GM18870 (cell line): ENCODE measurements at regions not wholly inside any gene's neighbourhood (a gene's known extent, or its start where the extent isn't known, plus 50 kb on each side); places are given as distances from the start of the nearest gene placed in this dataset.
A peak's percentile ranks its signal among the peaks of the same experiment; 100 is the strongest.

Source experiments
- ATAC-seq: cut with Tn5 transposase; IDR thresholded peaks from one replicate; pipeline ENCODE4 v1.9.1; 2021; ENCODE audit warnings: moderate library complexity; ENCODE audit not compliant: unreplicated experiment

DNA sequence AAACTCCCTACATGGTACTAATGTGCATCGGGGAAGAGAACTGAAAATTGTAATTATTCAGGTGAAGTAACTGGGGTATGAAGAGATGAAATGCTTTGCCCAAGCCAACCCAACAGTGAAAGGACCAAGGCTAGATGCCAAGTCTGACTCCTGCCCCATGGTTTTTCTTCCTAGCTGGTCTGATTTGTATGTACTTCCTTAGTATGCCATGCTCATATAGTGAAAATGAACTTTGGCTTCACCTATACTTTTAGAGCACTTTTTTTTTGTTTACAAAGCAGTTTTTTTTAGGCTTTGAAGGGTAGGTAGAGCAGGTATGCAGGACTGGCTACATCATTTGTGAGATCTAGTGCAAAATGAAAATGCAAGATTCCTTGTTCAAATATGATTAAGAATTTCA, 359.4 kb upstream of the RIOK2 start:
- ATAC-seq = no peak

DNA sequence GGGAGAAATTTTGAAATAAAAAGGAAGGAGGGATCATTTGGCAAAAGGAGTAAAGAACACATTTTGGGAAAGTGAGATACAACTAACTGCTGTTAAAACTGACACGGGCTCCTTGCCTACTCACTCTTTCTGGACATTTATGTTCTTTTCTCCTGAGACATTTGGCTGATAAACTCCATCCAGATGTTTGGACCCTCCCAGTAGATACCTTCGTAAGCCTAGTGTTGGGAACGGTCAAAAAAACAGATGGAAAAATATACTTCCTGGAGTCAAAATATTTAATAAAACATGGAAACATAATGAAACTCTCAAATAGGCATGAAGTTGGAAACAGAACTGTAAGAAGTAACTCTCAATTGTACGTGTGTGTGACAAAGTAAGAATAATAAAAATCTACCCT, 360.1 kb upstream of the RIOK2 start:
- no peak for ATAC-seq

DNA sequence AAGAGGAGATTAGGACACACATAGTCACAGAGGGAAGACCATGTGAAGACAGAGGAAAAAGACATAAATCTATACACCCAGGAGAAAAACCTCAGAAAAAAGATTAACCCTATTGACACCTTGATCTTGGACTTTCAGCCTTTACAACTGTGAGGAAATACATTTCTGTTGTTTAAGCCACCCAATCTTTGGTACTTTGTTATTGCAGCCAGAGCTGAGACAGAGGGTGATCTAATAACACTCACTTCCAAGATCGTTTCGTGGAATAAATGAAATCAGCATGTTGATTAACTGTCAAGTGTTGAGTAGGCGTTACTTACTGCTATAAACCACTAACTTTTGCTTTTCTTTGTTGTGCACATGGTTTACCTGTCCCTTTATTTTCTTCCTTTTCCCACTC, 361.2 kb upstream of the RIOK2 start:
- no peak for ATAC-seq

DNA sequence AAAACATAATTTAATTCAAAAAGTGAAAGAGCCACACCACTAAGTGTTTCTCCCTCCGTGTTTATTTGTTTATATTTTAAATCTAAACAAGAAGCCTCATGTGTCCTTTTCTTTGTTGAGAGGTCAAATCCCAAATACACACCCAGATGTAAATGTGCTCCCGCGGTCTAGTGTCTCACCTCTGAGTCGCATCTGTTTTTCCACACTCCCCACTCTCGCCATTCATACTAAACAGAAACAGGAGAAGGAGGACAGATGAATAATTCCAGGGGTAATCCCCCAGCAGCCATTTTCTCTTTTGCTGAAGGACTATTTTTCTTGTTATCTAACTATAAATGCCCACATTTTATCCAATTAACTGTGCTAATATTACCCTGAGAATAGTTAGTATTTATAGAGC, 361.6 kb upstream of the RIOK2 start:
- no peak for ATAC-seq

DNA sequence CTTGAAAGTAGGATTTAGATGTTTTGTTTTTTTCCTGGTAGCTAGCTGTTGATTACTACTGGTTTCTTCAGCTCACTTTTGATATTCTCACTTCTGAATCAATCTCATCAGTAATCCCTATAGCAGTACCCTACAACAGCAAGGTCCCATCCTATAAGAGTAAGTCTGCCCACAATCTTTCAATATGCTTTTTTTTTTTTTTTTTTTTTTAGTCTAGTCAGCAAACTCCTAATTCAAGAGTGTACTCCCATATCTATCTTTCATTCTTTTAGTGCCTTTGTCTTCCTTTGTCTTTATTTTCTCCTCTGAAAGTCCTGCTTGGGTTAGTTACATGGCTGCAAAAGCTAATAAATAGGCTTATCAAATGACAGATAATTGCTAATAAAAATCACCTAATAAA, 362.4 kb upstream of the RIOK2 start:
- no peak for ATAC-seq

DNA sequence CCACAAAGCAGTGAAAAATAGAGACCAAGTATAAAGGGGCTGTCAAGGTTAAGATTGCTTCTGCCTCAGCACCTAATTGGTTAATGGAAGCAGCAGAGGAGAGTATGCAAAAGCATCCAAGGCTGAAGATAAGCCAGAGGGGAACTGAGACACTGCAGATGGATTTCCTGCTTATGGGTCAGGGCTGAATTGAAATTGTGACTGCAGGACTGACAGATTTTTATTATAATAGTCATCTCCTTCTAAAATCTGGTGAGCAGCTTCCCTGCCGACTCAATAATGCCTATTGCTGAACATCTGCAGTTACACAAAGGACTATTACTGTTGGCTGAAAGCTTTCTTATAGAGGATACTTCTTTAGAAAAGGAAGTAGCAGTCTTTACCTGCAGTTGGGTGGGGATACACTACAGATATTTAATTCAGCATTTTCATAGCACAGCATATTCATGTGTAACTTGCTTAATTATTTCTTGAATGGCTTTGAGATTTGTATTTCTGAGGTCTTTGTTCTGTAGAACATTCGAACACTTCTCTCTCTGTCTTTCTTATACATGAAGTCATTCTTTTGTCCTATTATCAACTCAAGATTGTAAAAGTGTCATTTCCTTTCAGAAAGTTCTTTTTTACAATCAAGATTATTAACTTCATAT, 363.0 kb upstream of the RIOK2 start:
- ATAC-seq = no peak

DNA sequence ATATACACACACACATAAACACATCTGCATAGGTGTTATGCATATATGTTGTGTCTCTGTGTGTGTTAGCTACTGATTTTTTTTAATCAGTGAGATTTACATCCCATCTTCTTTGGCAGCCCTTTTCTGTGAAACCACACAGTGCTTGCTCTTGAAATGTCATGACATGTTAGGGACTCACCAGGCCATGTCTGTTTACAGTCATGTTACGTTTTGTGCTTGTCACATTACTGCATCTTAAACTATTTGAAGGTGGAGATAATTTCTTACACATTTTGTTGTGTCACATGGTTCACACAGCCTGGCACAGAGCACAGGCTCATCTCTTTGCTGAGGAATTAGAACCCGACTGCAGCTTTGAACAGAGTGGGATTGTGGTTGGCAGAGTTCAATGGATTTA, 364.4 kb upstream of the RIOK2 start:
- ATAC-seq = no peak

DNA sequence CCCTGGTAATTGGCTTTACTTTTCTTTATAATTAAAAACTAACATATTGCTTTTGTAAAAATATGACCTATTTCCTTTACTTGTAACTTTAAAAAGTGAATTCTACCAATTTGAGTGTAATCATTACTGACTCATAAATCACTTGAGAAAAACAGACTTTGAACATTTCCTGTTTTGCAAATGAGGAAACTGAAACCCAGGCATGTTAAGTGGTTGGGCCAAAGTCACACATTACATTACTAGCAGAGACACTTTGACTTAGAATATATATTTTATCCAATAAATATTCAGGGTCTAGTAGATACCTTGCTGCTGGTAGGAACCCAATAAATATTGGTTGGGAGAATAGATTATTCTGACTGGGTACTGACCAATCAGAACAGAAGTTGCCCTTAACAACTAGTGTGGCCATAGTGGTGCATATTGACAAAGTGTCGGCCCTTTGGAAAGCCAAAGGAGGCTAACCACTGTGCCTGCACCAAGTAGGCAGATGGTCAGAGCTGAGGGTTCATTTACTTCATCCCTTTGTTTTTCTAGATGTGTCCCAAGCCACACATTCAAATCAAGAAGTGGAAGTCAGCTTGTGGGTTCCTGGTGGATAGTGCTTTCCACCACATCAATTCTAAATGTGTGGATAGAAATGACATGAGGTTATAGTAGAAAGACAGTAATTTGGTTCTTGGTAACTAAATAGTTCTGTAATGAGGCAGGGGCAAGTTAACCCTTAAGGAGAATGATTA, 365.1 kb upstream of the RIOK2 start:
- ATAC-seq = peak; percentile 85

DNA sequence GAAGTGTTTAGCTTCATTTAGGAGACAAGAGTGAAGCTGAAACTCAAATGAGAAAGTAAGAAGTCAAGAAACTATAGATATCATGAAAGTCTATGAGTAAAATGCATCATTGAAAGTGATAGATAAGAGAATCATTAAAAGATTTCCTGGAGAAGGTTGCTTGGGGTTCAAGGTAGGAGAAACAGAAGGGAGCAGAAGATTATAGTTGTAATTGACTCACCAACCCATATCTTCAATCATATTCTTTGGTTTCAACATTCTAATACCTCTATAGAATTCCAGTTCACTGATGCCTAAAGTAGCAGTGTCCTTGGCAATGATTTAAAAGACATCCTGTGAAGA, 365.7 kb upstream of the RIOK2 start:
- ATAC-seq = no peak

DNA sequence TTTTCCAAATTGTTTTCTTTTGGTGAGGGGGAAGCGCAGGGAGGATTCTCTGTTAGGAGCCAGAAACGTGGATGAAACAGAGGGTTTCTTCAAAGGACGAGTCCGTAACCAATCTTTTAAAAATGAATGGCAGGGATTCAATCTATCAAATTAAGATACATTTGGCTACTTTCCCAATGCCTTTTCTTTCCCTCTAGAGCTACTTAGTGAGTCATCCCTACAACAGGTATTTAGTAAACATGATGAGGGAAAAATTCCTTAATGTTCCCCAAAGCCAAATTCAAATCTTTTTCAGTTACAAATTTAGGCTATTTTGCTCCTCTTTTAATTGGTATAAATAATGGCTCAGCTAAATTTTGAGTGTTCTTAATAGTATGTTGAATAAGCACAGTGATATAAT, 366.4 kb upstream of the RIOK2 start:
- no peak for ATAC-seq

DNA sequence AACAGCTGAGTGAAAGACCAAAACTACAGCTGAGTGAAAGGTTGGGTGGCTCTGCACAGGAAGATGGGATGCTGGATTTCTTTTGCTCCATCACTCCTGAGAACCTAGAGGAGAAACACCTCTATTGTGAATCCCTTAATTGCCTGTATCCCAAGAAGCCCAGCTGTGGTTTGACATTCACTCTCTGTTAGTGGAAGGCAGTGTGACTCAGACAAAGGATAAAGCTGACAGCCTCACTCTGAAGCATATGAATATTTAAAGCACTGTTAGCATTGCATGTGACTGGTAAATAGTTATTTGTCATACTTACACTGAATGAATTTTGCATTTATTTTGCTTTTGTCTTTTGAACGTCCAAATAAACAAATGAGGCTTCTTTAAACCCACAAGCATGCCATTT, 367.1 kb upstream of the RIOK2 start:
- no peak for ATAC-seq

DNA sequence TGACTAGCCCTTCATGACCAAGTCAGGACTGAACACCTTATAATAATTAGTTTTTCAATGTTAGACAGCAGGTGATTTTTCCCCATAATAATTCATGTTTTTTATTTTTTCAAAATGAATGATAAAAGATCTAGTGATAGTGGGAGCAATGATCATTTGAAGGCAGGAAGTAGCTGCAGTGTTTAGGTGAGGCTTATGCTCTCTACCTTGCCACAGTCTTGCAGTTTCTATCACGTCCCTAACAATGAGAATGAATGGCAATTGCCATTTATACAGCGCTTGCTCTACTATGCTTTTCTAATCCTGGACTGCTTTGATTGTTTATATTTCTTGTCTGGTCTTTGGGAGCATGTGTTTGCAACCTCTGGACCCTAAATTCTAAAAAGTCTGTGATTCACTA, 367.8 kb upstream of the RIOK2 start:
- ATAC-seq = no peak

DNA sequence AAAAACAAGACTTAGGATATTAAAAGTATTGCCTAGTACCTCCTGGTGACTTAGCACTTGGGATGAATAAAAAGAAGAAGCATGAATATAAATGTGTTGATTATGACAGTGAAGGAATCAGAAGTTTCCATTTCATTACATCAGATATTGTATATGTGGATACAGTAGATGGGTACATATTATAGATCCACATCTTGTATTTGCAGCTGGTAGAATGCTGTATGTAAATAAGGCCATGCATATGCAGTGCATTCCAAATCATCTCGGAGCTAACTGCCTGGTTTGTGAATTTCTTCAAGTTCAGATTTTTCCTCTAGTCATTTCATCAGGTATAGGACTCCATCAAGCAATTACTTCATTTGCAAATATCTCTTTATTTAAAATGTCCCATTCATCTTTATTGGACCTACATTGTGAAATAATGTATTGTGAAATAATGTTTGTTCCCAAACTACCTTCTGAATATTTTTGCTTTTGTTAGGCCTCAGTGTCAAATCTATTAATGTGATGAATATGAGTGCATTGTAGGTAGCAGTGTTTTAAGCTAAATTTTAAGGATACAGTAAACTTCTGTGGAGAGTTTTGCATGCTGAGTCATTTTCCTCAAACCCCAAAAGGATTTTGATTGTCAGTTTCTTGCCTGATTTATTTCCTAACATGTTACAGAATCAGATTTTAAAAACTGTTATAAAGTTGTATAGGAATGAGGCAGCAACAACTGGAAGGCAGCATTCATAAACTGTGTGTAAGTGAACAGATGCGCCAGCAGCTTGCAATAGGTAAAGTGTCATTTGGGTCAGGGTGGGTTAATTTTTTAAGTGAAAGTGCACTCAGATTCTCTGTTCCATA, 370.8 kb upstream of the RIOK2 start:
- ATAC-seq = no peak

DNA sequence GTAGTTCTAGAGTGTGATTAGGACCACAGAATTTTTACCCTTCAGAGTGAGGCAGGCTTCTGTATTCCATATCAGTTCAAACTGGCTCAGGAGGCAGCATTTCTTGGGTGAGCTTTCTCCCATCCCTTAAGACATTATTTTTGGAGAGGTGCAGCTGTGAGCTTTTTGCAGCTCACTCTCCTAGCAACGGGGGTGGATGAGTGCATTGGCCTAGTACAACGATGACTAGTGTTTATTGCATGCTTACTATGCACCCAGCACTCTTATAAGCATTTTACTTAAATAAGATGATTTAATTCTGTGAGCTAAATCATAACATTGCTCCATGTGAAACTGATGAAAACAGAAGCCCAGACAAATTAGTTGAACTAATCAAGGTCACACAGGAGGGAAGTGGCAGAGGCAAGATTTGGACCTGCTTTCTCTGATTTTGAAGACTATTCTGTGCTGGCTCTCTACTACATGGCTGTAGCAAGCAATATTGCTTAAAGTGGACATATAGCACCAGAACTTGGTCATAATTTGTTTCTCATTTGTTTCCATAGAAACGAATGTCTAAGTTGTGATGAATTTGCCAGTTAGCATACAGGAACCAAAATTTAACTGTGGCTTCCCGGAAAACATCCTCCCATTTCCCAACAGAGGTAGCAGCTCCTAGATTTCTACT, 372.1 kb upstream of the RIOK2 start:
- ATAC-seq = no peak

DNA sequence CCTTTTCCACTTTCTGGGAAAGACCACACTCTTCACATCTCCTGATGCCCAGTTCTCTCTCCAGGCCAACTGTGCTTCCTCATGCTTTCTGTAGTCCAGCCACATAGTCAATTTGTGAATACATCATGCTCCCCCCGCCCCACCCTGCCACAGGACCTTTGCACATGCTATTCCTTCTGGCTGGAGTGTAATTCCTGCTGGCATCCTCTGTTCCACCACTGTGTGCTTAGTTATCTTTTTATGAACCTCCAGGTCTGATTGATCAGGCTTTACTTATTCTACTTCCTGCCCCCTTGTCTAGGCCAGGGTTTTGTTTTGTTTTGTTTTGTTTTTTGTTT, 372.6 kb upstream of the RIOK2 start:
- no peak for ATAC-seq

DNA sequence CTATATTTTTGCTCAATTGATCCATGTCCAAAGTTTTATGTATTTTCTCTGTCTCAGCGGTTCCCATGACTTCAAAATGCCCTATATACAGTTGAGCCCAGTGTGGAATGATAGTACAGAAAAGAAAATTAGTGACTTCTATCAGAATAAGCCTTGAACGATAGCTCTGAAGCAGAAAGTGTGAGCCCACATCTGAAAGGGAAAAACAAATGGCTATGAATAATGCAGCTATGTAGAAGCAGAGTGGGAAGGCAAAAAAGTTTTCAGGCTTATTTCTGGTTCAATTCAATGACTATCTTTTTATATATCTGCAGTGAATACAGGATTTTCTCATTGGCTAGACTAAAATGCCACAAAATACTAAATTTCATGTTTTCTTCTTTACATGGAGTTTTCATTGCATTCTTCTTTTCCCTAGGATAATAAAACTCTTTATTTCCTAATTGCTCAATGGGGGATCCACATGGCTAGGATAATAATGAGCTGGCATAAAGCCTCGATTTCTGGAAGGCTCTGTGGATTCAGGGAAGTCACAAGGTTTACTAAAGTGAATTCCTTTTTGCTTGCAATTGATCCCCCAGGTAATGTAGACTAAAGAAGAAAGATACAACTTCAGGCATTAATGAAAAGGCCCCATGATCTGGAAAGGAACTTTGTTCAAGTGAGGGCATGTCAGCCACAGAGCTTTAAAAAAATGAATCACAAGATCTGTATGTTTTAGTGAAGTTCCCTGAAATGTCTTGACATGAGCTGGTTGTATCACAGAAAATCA, 377.0 kb upstream of the RIOK2 start:
- no peak for ATAC-seq

DNA sequence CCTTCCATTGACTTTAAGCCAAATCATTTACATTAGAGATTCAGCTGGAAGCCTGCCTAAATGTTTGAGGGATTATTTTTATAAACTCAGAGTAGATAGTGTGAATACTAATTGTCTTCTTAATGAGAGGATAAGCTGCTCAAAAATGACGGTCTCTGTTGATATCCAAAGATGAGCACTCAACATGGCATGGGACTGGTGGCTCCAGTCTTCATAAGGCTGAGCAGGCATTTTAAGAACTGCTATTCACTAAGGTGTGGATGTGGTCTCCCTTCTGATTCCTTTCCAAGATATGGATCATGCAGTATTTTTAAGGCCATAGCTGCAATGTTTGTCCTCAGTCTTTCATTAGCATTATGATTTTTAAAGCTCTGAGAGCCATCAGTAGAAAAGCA, 377.5 kb upstream of the RIOK2 start:
- no peak for ATAC-seq

DNA sequence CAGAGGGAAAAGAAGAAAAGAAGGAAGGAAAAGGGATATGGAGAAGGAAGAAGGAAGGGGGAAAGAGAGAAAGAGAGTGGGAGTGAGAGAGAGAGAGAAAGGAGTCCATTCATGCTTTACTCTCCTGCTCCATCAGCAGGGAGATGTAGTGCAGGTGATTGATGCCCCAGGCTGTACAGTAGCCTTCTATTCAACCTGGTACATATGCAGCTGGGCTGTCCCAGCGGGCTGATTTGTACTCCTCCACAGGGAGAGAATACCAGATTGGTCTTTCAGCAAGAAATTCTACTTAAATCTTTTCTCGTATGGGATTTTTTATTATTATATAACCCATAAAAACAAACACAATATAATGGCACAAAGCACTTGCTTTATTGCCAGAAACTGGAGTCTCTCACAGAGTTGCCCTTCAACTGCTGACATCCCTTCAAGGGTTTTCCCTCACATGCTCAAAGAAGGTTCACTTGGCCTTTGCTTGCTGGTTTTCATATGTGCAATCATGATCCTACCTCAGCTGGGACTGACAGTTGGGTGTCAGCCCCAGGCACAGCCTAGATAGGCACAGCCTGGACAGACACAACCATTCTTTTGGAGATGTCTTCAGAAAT, 380.1 kb upstream of the RIOK2 start:
- no peak for ATAC-seq

DNA sequence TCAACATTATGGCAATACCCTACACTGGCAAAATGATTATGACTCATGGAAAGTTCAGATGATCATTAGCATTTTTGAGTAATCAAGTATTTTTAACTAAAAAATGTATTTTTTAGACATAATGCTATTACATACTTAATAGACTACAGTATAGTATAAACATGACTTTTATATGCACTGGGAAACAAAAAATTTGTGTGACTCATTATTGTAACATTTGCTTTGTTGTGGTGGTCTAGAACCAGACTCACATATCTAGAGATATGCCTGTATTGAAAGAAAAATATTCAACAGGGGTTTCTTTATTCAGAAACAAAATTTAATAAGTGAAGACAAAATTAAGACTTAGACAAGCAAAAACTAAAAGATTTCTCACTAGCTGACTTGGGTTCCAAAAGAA, 385.3 kb upstream of the RIOK2 start:
- no peak for ATAC-seq

DNA sequence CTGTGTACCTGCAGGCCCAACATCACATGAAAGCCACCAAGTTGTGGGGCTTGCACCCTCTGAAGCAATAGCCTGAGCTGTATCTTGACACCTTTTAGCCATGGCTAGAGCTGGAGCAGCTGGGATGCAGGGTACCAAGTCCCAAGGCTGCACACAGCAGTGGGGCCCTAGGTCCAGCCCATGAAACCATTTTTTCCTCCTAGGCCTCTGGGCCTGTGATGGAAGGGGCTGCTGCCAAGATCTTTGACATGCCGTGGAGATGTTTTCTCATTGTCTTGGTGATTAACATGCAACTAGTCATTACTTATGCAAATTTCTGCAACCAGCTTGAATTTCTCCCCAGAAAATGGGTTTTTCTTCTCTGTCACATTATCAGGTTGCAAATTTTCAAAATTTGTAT, 387.2 kb upstream of the RIOK2 start:
- no peak for ATAC-seq

DNA sequence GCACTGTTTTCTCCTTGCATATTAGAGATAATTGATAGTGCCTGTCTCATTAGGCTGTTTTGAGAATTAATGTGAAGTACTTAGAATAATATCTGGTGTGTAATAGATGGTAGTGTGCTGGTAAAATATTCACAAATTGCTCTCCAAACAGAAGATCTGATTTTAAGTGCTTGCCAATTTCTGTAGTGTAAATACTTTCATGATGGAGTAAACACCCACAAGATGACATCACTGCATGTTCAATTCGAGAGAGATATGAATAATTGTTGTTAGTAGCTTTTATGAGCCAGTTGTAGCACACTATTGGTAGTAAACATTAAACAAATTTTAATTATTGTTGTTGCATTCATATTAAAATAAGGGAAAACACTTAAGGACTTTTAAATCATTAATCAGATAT, 392.3 kb upstream of the RIOK2 start:
- ATAC-seq = no peak
